Esophagus (tissue), 2 donors: ENCODE measurements at regions not wholly inside any gene's neighbourhood (a gene's known extent, or its start where the extent isn't known, plus 50 kb on each side); places are given as distances from the start of the nearest gene placed in this dataset.

Experiments used
- H3K27ac ChIP-seq, 2 donors: one replicate each; pipeline ENCODE4 v1.5.1; 2013; ENCODE audit warnings: low read depth in 2 of 2, mild to moderate bottlenecking in 2 of 2, inconsistent platforms in 1 of 2, low read length in 1 of 2, moderate library complexity in 1 of 2
- H3K27me3 ChIP-seq, 2 donors: one replicate each; pipeline ENCODE4 v1.6.1; 2013; ENCODE audit warnings: low read length in 2 of 2, control low read depth in 1 of 2, mild to moderate bottlenecking in 1 of 2; ENCODE audit not compliant: insufficient read depth in 2 of 2, control insufficient read depth in 1 of 2
- H3K36me3 ChIP-seq, 2 donors: one replicate each; pipeline ENCODE4 v1.6.1; 2013; ENCODE audit warnings: low read length in 1 of 2; ENCODE audit not compliant: control insufficient read depth in 2 of 2, insufficient read depth in 2 of 2
- H3K4me1 ChIP-seq, 2 donors: one replicate each; pipeline ENCODE4 v1.6.1; 2013; ENCODE audit warnings: low read length in 1 of 2; ENCODE audit not compliant: control insufficient read depth in 2 of 2, insufficient read depth in 2 of 2
- H3K4me3 ChIP-seq, 2 donors: one replicate each; pipeline ENCODE4 v1.5.1; 2013; ENCODE audit warnings: low read length in 2 of 2, mild to moderate bottlenecking in 2 of 2, low read depth in 1 of 2, moderate library complexity in 1 of 2
- H3K9me3 ChIP-seq, 2 donors: one replicate each; pipeline ENCODE4 v1.6.1; 2013; ENCODE audit warnings: mild to moderate bottlenecking in 2 of 2, low read depth in 1 of 2, low read length in 1 of 2, moderate library complexity in 1 of 2; ENCODE audit not compliant: control insufficient read depth in 2 of 2, insufficient read depth in 1 of 2
- WGBS, 2 donors: extraction: QIAGEN DNeasy Blood & Tissue Kit; methylation state at CpG; one replicate each; pipeline ENCODE4 v1.1.7; 2013; 5-methylcytosine and 5-hydroxymethylcytosine counted together
- donor health status: healthy with polysubstance abuse.
- donor health status: Bipolar disorder and iron deficiency.

GRCh38 chr12:111030800-111031199 is 110.4 kb upstream of the MYL2 start:
- Histone ChIP-seq H3K27ac (no peak overlapping the region), H3K4me3 (no peak overlapping the region), H3K36me3 (no peaks in the 10 kb centered on the region), H3K4me1 (peaks cover 0 to 10% of the 10 kb centered on the region in 2 donors), H3K27me3 (peaks cover 10 to 19% of the 10 kb centered on the region in 2 donors), H3K9me3 (no peaks in the 10 kb centered on the region)
- 49% methylated on average over 5 of the region's 5 CpGs for WGBS, 2 donors

GRCh38 chr12:111029732-111030131 is 109.4 kb upstream of the MYL2 start:
- H3K36me3 ChIP-seq = no peaks in the 10 kb centered on the region
- H3K27ac ChIP-seq = no peak overlapping the region
- 57 to 67% methylated on average over 5 of the region's 5 CpGs for WGBS, 2 donors
- H3K27me3 ChIP-seq = peaks cover 10 to 15% of the 10 kb centered on the region in 2 donors
- no peaks in the 10 kb centered on the region for H3K9me3 ChIP-seq
- H3K4me1 ChIP-seq = peaks cover 0 to 10% of the 10 kb centered on the region in 2 donors
- H3K4me3 ChIP-seq = no peak overlapping the region

GRCh38 chr12:111029305-111029704 is 108.9 kb upstream of the MYL2 start:
- 83 to 91% methylated on average over 4 of the region's 4 CpGs for WGBS, 2 donors
- Histone ChIP-seq H3K4me3 (no peak overlapping the region), H3K9me3 (no peaks in the 10 kb centered on the region), H3K4me1 (peaks cover 0 to 10% of the 10 kb centered on the region in 2 donors), H3K27me3 (peaks cover 10 to 14% of the 10 kb centered on the region in 2 donors), H3K27ac (no peak overlapping the region), H3K36me3 (no peaks in the 10 kb centered on the region)

GRCh38 chr12:111028830-111029229 is 108.5 kb upstream of the MYL2 start:
- peaks cover 8 to 10% of the 10 kb centered on the region in 2 donors for H3K27me3 ChIP-seq
- WGBS, 2 donors = 67 to 73% methylated on average over 2 of the region's 2 CpGs
- peaks cover 0 to 8% of the 10 kb centered on the region in 2 donors for H3K4me1 ChIP-seq
- H3K9me3 ChIP-seq = no peaks in the 10 kb centered on the region
- no peak overlapping the region for H3K4me3 ChIP-seq
- H3K36me3 ChIP-seq = no peaks in the 10 kb centered on the region
- no peak overlapping the region for H3K27ac ChIP-seq

GRCh38 chr12:111027431-111027830 is 107.1 kb upstream of the MYL2 start:
- Histone ChIP-seq H3K4me1 (no peaks in the 10 kb centered on the region), H3K36me3 (no peaks in the 10 kb centered on the region), H3K9me3 (no peaks in the 10 kb centered on the region), H3K4me3 (no peak overlapping the region), H3K27me3 (peaks cover 4 to 5% of the 10 kb centered on the region in 2 donors), H3K27ac (no peak overlapping the region)
- 69 to 73% methylated on average over 3 of the region's 3 CpGs for WGBS, 2 donors

- 37 to 42% methylated on average over 8 of the region's 8 CpGs for WGBS, 2 donors
- H3K4me1 ChIP-seq = no peaks in the 10 kb centered on the region
- peaks cover 0 to 5% of the 10 kb centered on the region in 2 donors for H3K27me3 ChIP-seq
- no peaks in the 10 kb centered on the region for H3K9me3 ChIP-seq
- no peak overlapping the region for H3K4me3 ChIP-seq
- no peak overlapping the region for H3K27ac ChIP-seq
- H3K36me3 ChIP-seq = no peaks in the 10 kb centered on the region
Measured at GRCh38 chr12:111025792-111026430, 105.5 kb upstream of the MYL2 start.

- H3K9me3 ChIP-seq = no peaks in the 10 kb centered on the region
- whole genome bisulfite sequencing, 2 donors = 56 to 62% methylated on average over 7 of the region's 7 CpGs
- H3K4me1 ChIP-seq = no peaks in the 10 kb centered on the region
- peaks cover 0 to 5% of the 10 kb centered on the region in 2 donors for H3K27me3 ChIP-seq
- no peaks in the 10 kb centered on the region for H3K36me3 ChIP-seq
- no peak overlapping the region for H3K27ac ChIP-seq
- no peak overlapping the region for H3K4me3 ChIP-seq
Measured at GRCh38 chr12:111025301-111025700, 104.9 kb upstream of the MYL2 start.

GRCh38 chr12:111024205-111024801 is 103.9 kb upstream of the MYL2 start:
- Histone ChIP-seq H3K36me3 (no peaks in the 10 kb centered on the region), H3K4me1 (no peaks in the 10 kb centered on the region), H3K9me3 (no peaks in the 10 kb centered on the region), H3K4me3 (no peak overlapping the region), H3K27me3 (no peaks in the 10 kb centered on the region), H3K27ac (no peak overlapping the region)
- 4 to 5% methylated on average over 8 of the region's 8 CpGs for WGBS, 2 donors

GRCh38 chr12:111022386-111022785 is 102.0 kb upstream of the MYL2 start:
- 82 to 83% methylated on average over 4 of the region's 4 CpGs for WGBS, 2 donors
- no peak overlapping the region for H3K4me3 ChIP-seq
- no peak overlapping the region for H3K27ac ChIP-seq
- peaks cover 0 to 2% of the 10 kb centered on the region in 2 donors for H3K9me3 ChIP-seq
- no peaks in the 10 kb centered on the region for H3K36me3 ChIP-seq
- no peaks in the 10 kb centered on the region for H3K4me1 ChIP-seq
- no peaks in the 10 kb centered on the region for H3K27me3 ChIP-seq

- H3K36me3 ChIP-seq = no peaks in the 10 kb centered on the region
- peaks cover 2% of the 10 kb centered on the region in 2 donors for H3K9me3 ChIP-seq
- 67 to 79% methylated on average over 6 of the region's 6 CpGs for WGBS, 2 donors
- no peaks in the 10 kb centered on the region for H3K27me3 ChIP-seq
- H3K4me3 ChIP-seq = no peak overlapping the region
- H3K27ac ChIP-seq = no peak overlapping the region
- no peaks in the 10 kb centered on the region for H3K4me1 ChIP-seq
Measured at GRCh38 chr12:111014547-111014946, 94.2 kb upstream of the MYL2 start.
